CD4-positive, CD25-positive, alpha-beta regulatory T cell (primary cell): ENCODE measurements at regions not wholly inside any gene's neighbourhood (a gene's known extent, or its start where the extent isn't known, plus 50 kb on each side); places are given as distances from the start of the nearest gene placed in this dataset.

ENCODE experiments used
- ATAC-seq, 2 donors: fragments of 150-1000 bp; cut with Tn5 transposase; one replicate each; pipeline ENCODE4 v1.10.0; 2021; ENCODE audit warnings: low read depth in 2 of 2, moderate number of reproducible peaks in 2 of 2, moderate library complexity in 1 of 2
- DNase-seq, 3 donors: peaks; one replicate each; pipeline versions ENCODE4 v3.0.0 to v3.0.0-alpha.2; 2012 to 2022; ENCODE audit warnings: mixed read lengths in 1 of 3
- H3K27ac ChIP-seq: one replicate; pipeline ENCODE4 v1.7.0; 2013; ENCODE audit warnings: mild to moderate bottlenecking, low read length; ENCODE audit not compliant: insufficient read depth, poor library complexity, severe bottlenecking
- H3K27me3 ChIP-seq: one replicate; pipeline ENCODE4 v1.7.0; 2013; ENCODE audit warnings: low read length; ENCODE audit not compliant: control insufficient read depth, insufficient read depth
- H3K36me3 ChIP-seq: one replicate; pipeline ENCODE4 v1.7.0; 2013; ENCODE audit warnings: mild to moderate bottlenecking, low read length, moderate library complexity; ENCODE audit not compliant: control insufficient read depth, insufficient read depth
- H3K4me1 ChIP-seq: 2 replicates; pipeline ENCODE4 v1.7.0; 2013; ENCODE audit warnings: mild to moderate bottlenecking, low read length; ENCODE audit not compliant: insufficient read depth, control insufficient read depth, poor library complexity, severe bottlenecking
- H3K4me3 ChIP-seq: one replicate; pipeline ENCODE4 v1.7.0; 2013; ENCODE audit warnings: low read depth, mild to moderate bottlenecking, low read length, moderate library complexity
- H3K9me3 ChIP-seq, 2 experiments: 1 replicate in 1 of 2; 2 replicates in 1 of 2; pipeline ENCODE4 v1.7.0; 2013; ENCODE audit warnings: low read length in 2 of 2, mild to moderate bottlenecking in 1 of 2, moderate library complexity in 1 of 2; ENCODE audit not compliant: control insufficient read depth in 2 of 2
- H3K27ac Mint-ChIP-seq, 3 donors: one replicate each; pipeline ENCODE4 v1.8.0; 2020 to 2022; ENCODE audit warnings: mild to moderate bottlenecking in 3 of 3, mixed read lengths in 3 of 3, moderate library complexity in 2 of 3
- H3K27me3 Mint-ChIP-seq: one replicate; pipeline ENCODE4 v1.8.0; 2022; ENCODE audit warnings: mild to moderate bottlenecking, mixed read lengths
- H3K36me3 Mint-ChIP-seq: one replicate; pipeline ENCODE4 v1.8.0; 2020; ENCODE audit warnings: mixed read lengths
- H3K4me1 Mint-ChIP-seq, 4 donors: one replicate each; pipeline ENCODE4 v1.8.0; 2020 to 2022; ENCODE audit warnings: mixed read lengths in 4 of 4, mild to moderate bottlenecking in 1 of 4
- H3K4me3 Mint-ChIP-seq, 4 donors: one replicate each; pipeline ENCODE4 v1.8.0; 2020 to 2022; ENCODE audit warnings: mild to moderate bottlenecking in 4 of 4, mixed read lengths in 4 of 4, moderate library complexity in 3 of 4
- H3K9me3 Mint-ChIP-seq, 7 donors: one replicate each; pipeline ENCODE4 v1.8.0; 2020 to 2022; ENCODE audit warnings: mixed read lengths in 7 of 7, mild to moderate bottlenecking in 3 of 7, moderate library complexity in 2 of 7

- Mint-ChIP-seq H3K4me1 (no peaks in the 10 kb centered on the region), H3K27ac (no peak overlapping the region), H3K27me3 (peaks cover 36% of the 10 kb centered on the region), H3K4me3 (no peak overlapping the region), H3K36me3 (no peaks in the 10 kb centered on the region), H3K9me3 (peaks cover 0 to 5% (median 0%) of the 10 kb centered on the region in 7 donors)
- peaks cover 7% of the 10 kb centered on the region for H3K27me3 ChIP-seq
- H3K9me3 ChIP-seq: no peaks in the 10 kb centered on the region
- no peak overlapping the region for H3K4me3 ChIP-seq
- H3K27ac ChIP-seq: no peak overlapping the region
- H3K36me3 ChIP-seq: no peaks in the 10 kb centered on the region
- DNase-seq: no peak
- ATAC-seq: no peak
- H3K4me1 ChIP-seq: no peaks in the 10 kb centered on the region
These were observed 287.0 kb downstream of the FAM43A start for GRCh38 chr3:194972641-194973040.

- H3K4me3 ChIP-seq: no peak overlapping the region
- no peak overlapping the region for H3K4me3 Mint-ChIP-seq
- no peaks in the 10 kb centered on the region for H3K36me3 Mint-ChIP-seq
- peaks cover 0 to 5% (median 0%) of the 10 kb centered on the region in 7 donors for H3K9me3 Mint-ChIP-seq
- H3K9me3 ChIP-seq: no peaks in the 10 kb centered on the region
- ATAC-seq: no peak
- DNase-seq: no peak
- H3K27ac ChIP-seq: no peak overlapping the region
- H3K4me1 Mint-ChIP-seq: no peaks in the 10 kb centered on the region
- no peaks in the 10 kb centered on the region for H3K4me1 ChIP-seq
- H3K27me3 ChIP-seq: peaks cover 7% of the 10 kb centered on the region
- no peaks in the 10 kb centered on the region for H3K36me3 ChIP-seq
- H3K27ac Mint-ChIP-seq: no peak overlapping the region
- H3K27me3 Mint-ChIP-seq: peaks cover 35% of the 10 kb centered on the region
These were observed 287.8 kb downstream of the FAM43A start for GRCh38 chr3:194973366-194974000.

- no peaks in the 10 kb centered on the region for H3K4me1 Mint-ChIP-seq
- Histone ChIP-seq H3K27ac (no peak overlapping the region), H3K36me3 (no peaks in the 10 kb centered on the region), H3K4me1 (no peaks in the 10 kb centered on the region), H3K27me3 (peaks cover 10% of the 10 kb centered on the region), H3K4me3 (no peak overlapping the region), H3K9me3 (no peaks in the 10 kb centered on the region)
- H3K9me3 Mint-ChIP-seq: peaks cover 0 to 4% (median 0%) of the 10 kb centered on the region in 7 donors
- ATAC-seq: no peak
- H3K36me3 Mint-ChIP-seq: no peaks in the 10 kb centered on the region
- H3K4me3 Mint-ChIP-seq: no peak overlapping the region
- DNase-seq: no peak
- H3K27ac Mint-ChIP-seq: no peak overlapping the region
- peaks cover 24% of the 10 kb centered on the region for H3K27me3 Mint-ChIP-seq
These were observed 288.9 kb downstream of the FAM43A start for GRCh38 chr3:194974468-194975135.

GRCh38 chr3:194976049-194976451 lies 290.4 kb downstream of the FAM43A start:
- Mint-ChIP-seq H3K9me3 (no peaks in the 10 kb centered on the region), H3K4me1 (no peaks in the 10 kb centered on the region), H3K27me3 (peaks cover 26% of the 10 kb centered on the region), H3K36me3 (no peaks in the 10 kb centered on the region), H3K27ac (no peak overlapping the region), H3K4me3 (no peak overlapping the region)
- no peaks in the 10 kb centered on the region for H3K36me3 ChIP-seq
- no peak overlapping the region for H3K27ac ChIP-seq
- H3K9me3 ChIP-seq: no peaks in the 10 kb centered on the region
- H3K27me3 ChIP-seq: peaks cover 10% of the 10 kb centered on the region
- DNase-seq (no peak), ATAC-seq (no peak)
- H3K4me1 ChIP-seq: no peaks in the 10 kb centered on the region
- H3K4me3 ChIP-seq: no peak overlapping the region

GRCh38 chr3:194976874-194977273 lies 291.2 kb downstream of the FAM43A start:
- Mint-ChIP-seq H3K4me3 (no peak overlapping the region), H3K36me3 (no peaks in the 10 kb centered on the region), H3K27me3 (peaks cover 27% of the 10 kb centered on the region), H3K4me1 (no peaks in the 10 kb centered on the region), H3K9me3 (peaks cover 0 to 4% (median 0%) of the 10 kb centered on the region in 7 donors), H3K27ac (no peak overlapping the region)
- H3K4me3 ChIP-seq: no peak overlapping the region
- DNase-seq (no peak), ATAC-seq (no peak)
- no peaks in the 10 kb centered on the region for H3K4me1 ChIP-seq
- peaks cover 11% of the 10 kb centered on the region for H3K27me3 ChIP-seq
- peaks cover 0 to 2% of the 10 kb centered on the region in 2 experiments for H3K9me3 ChIP-seq
- H3K36me3 ChIP-seq: no peaks in the 10 kb centered on the region
- no peak overlapping the region for H3K27ac ChIP-seq

- H3K4me3 ChIP-seq: no peak overlapping the region
- no peak overlapping the region for H3K4me3 Mint-ChIP-seq
- peaks cover 0 to 2% of the 10 kb centered on the region in 2 experiments for H3K9me3 ChIP-seq
- ATAC-seq (no peak), DNase-seq (no peak)
- H3K36me3 ChIP-seq: no peaks in the 10 kb centered on the region
- H3K4me1 ChIP-seq: no peaks in the 10 kb centered on the region
- no peak overlapping the region for H3K27ac Mint-ChIP-seq
- peaks cover 0 to 6% (median 1%) of the 10 kb centered on the region in 7 donors for H3K9me3 Mint-ChIP-seq
- peaks cover 12% of the 10 kb centered on the region for H3K27me3 ChIP-seq
- H3K4me1 Mint-ChIP-seq: no peaks in the 10 kb centered on the region
- no peak overlapping the region for H3K27ac ChIP-seq
- no peaks in the 10 kb centered on the region for H3K36me3 Mint-ChIP-seq
- H3K27me3 Mint-ChIP-seq: peaks cover 24% of the 10 kb centered on the region
These were observed 291.7 kb downstream of the FAM43A start for GRCh38 chr3:194977356-194977755.

- DNase-seq (no peak), ATAC-seq (no peak)
- Mint-ChIP-seq H3K27me3 (peaks cover 27% of the 10 kb centered on the region), H3K9me3 (peaks cover 0 to 6% (median 1%) of the 10 kb centered on the region in 7 donors), H3K36me3 (no peaks in the 10 kb centered on the region), H3K27ac (no peak overlapping the region), H3K4me3 (no peak overlapping the region), H3K4me1 (no peaks in the 10 kb centered on the region)
- H3K9me3 ChIP-seq: peaks cover 0 to 2% of the 10 kb centered on the region in 2 experiments
- no peak overlapping the region for H3K4me3 ChIP-seq
- peaks cover 12% of the 10 kb centered on the region for H3K27me3 ChIP-seq
- no peaks in the 10 kb centered on the region for H3K36me3 ChIP-seq
- H3K27ac ChIP-seq: no peak overlapping the region
- no peaks in the 10 kb centered on the region for H3K4me1 ChIP-seq
These were observed 291.8 kb downstream of the XXYLT1 start for GRCh38 chr3:194979173-194979572.

- peaks cover 18% of the 10 kb centered on the region for H3K27me3 Mint-ChIP-seq
- H3K9me3 ChIP-seq: peaks cover 0 to 2% of the 10 kb centered on the region in 2 experiments
- H3K4me1 Mint-ChIP-seq: no peaks in the 10 kb centered on the region
- ATAC-seq (no peak), DNase-seq (no peak)
- H3K27ac Mint-ChIP-seq: no peak overlapping the region
- H3K36me3 Mint-ChIP-seq: no peaks in the 10 kb centered on the region
- no peaks in the 10 kb centered on the region for H3K4me1 ChIP-seq
- no peak overlapping the region for H3K4me3 Mint-ChIP-seq
- peaks cover 0 to 6% (median 1%) of the 10 kb centered on the region in 7 donors for H3K9me3 Mint-ChIP-seq
- H3K36me3 ChIP-seq: no peaks in the 10 kb centered on the region
- H3K27me3 ChIP-seq: peaks cover 10% of the 10 kb centered on the region
- H3K4me3 ChIP-seq: no peak overlapping the region
- H3K27ac ChIP-seq: no peak overlapping the region
These were observed 288.5 kb downstream of the XXYLT1 start for GRCh38 chr3:194982472-194982871.
